ELF-1 (cell line): ENCODE measurements at regions not wholly inside any gene's neighbourhood (a gene's known extent, or its start where the extent isn't known, plus 50 kb on each side); places are given as distances from the start of the nearest gene placed in this dataset.

Experiments
- DNase-seq: peaks from one replicate; pipeline ENCODE4 v3.0.0-alpha.2; 2016; ENCODE audit warnings: low read depth, low spot score

GRCh38 chr2:223180463-223180862 is 128.5 kb downstream of the KCNE4 start:
- no peak for DNase-seq

GRCh38 chr2:223181561-223181960 is 129.6 kb downstream of the KCNE4 start:
- DNase-seq: no peak

DNA sequence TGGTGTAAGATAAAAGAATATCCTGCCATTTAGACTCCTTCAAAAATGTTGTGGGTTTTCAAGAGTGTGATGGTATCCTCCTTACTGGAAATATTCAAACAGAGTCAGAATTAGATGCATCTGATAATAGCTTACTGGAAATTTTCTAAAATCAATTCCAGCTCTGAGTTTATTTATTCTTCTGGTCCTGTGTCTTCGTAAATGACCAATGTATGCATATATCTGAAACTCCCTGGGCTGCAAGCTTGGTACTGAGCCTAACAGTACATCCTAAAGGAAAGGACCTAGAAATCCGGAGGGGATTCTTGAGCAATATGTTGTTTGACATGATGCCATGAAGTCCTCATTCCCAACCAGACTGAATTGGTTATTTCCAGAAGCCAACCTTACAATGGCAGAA is 130.4 kb downstream of the KCNE4 start:
- no peak for DNase-seq

DNA sequence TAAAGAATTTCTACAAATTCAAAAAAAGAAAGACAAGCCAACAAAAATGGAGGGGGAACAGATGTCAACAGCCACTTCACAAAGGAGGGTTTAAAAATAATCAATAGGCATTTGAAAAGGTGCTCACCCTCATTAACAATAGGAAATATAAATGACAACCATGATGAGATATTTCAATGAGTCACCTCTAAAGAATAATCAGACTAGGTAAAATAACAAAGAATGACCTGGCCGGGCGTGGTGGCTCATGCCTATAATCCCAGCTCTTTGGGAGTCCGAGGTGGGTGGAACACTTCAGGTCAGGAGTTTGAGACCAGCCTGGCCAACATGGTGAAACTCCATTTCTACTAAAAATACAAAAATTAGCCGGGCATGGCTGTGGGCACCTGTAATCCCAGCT is 133.6 kb downstream of the KCNE4 start:
- DNase-seq: no peak

DNA sequence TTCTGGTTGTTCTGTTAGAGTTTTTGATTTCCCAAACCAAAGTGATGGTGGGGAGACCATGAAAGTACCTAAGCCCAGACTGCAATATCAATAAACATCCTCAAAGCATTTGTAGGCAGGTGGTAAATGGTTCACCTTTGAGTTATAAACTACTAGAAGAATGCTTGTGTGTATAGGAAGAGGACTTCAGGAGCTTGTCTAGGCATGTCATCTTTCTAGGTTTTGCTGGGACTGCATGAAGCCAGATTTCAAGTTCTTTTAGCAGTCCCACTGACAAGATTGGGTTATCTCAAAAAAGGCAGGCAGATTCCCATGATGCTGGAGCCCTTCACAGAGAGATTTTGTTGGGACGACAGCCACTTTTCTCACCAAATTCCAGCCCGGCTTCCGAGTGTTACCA is 135.3 kb downstream of the KCNE4 start:
- DNase-seq: no peak

DNA sequence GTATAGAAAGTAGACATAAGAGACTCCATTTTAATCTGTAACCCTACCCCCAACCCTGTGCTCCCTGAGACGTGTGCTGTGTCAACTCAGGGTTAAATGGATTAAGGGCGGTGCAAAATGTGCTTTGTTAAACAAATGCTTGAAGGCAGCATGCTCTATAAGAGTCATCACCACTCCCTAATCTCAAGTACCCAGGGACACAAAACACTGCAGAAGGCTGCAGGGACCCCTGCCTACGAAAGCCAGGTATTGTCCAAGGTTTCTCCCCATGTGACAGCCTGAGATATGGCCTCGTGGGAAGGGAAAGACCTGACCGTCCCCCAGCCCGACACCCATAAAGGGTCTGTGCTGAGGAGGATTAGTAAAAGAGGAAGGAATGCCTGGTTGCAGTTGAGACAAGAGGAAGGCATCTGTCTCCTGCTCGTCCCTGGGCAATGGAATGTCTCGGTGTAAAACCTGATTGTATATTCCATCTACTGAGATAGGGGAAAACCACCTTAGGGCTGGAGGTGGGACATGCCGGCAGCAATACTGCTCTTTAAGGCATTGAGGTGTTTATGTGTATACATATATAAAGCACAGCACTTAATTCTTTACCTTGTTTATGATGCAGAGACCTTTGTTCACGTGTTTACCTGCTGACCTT is 138.7 kb downstream of the KCNE4 start:
- peak; percentile 60 for DNase-seq

DNA sequence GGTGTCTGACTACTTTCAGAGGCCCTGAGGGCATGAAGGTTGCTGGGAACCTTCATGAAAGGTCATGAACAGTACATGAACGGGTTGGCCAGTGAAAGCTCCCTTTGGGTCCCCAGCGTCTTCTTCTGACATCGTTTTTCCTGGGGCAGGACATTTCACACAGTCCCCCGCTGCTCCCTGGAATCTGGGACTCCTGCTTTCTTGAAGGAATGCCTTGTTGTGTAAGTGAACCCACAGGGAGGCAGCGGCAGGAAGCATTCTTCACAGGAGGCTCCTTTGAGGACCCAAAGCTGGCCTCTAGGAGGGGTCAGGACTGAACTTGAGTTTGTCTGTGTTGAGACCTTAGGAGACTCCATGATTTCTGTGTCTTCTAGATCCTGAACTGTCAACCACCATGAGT is 144.3 kb downstream of the KCNE4 start:
- DNase-seq: no peak

- DNase-seq: no peak
Measured at GRCh38 chr2:223197046-223197445, 145.1 kb downstream of the KCNE4 start.

GRCh38 chr2:223199531-223200515 is 147.8 kb downstream of the KCNE4 start:
- DNase-seq: no peak

GRCh38 chr2:223203971-223204929 is 152.3 kb downstream of the KCNE4 start:
- DNase-seq: no peak

DNA sequence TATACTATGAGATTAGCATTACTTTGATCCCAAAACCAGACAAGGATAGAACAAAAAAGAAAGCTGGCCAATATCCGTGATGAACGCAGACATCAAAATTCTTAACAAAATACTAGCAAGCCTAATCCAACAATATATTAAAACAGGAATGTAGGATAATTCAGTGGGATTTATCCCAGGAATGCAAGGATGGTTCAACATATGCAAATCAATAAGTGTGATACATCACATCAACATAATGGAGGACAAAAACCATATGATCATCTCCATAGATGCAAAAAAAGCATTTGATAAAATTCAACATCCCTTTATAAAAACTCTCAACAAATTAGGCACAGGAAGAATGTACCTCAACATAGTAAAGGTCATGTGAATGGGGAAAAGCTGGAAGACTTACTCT is 158.5 kb downstream of the KCNE4 start:
- DNase-seq: no peak

DNA sequence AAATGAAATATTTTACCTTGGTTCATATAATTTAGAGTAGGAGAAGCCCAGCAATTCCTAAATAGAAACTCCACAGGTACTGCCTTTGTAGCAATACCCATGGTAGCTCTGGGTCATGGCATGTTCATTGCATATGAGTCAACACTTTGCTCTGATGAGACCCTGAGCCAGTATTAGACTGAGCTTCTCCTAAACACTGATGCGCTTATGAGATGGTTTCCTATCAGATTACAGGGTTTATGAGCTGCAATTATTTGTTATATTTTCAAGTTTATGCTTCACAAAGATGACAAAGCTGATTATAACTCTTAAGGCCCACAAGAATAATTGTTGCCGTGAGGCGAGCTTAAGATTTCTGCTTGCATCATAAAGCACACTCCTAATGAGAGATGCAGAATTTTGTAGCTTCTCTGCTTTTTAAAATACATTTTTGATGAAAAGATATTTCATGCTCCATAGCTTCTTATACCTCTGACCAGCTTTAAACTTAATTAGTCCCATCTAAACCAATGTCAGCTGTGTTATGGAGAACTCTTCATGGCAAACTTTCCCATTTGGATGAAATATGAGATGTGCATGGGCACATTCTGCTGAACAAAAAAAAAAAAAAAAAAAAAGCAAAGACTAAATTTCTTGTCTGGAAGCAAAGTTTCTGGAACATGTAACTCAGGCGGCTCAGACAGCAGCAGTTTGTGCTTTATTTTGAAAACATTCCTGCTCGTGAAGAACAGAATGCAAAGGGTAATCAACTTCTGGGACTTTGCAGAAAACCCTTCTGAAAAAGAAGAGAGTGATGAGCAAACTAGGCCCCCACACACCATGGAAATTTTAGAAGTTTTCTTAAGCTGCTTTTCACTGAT is 162.6 kb downstream of the KCNE4 start:
- DNase-seq: no peak

GRCh38 chr2:223215254-223215516 is 163.2 kb downstream of the KCNE4 start:
- DNase-seq: no peak

DNA sequence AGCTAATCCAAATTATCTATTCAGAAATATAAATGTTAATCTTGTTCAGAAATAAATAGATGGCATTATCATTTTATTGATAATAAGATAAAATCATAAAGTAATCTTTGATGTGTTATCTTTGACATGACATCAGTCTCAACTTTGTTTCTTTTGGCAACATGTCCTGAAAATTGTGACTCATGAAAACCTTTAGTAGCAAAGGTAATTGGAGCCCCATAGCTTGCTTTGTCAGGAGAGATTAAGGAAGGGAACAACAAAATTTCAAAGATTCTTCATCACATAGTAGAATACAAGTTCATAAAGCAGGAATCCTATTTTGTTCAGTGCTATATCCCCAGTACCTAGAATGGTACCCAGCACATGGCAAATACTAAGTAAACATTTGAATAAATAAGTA is 165.4 kb downstream of the KCNE4 start:
- DNase-seq: no peak

DNA sequence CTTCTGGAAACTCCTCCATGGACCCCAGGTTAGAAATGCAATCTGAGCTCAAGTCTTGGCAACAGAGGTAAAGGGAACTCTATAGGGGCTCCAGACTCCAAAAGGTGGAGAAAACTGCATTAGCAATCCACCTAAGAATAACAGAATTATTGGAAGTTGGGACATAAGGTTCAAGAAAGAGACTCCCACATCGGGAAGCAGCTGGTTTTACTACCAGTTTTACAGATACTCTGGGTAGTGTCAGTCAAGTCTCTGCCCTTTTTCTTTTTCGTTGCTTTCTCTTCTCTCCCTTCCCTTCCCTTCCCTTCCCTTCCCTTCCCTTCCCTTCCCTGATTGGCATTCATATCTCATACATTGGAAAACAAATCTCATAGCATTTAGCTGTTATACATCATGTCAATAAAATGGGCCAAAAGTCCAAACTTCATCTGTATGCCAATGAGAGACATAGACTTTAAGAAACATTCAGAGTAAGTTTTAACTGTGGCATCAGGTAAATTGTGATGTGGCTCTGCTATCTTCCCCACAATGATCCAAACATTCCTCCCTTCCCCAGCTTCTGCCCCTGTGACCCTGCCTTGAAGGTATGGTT is 166.7 kb downstream of the KCNE4 start:
- no peak for DNase-seq

GRCh38 chr2:223219872-223220657 is 168.1 kb downstream of the KCNE4 start:
- DNase-seq: no peak

DNA sequence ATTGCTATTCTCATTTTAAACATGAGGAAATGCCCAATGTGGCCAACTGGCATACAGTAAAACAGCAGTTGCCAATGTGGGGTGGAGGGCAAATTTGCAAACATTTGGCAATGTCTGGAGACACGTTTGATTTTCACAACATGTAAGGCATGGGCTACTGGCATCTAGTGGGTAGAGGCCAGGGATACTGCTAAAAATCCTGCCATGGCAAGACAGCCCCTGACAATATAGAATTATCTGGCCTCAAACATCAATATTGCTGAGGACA is 168.6 kb downstream of the KCNE4 start:
- DNase-seq: no peak

- DNase-seq: no peak
Measured at GRCh38 chr2:223221139-223221835, 169.3 kb downstream of the KCNE4 start.

- no peak for DNase-seq
Measured at GRCh38 chr2:223222397-223222796, 170.4 kb downstream of the KCNE4 start.

DNA sequence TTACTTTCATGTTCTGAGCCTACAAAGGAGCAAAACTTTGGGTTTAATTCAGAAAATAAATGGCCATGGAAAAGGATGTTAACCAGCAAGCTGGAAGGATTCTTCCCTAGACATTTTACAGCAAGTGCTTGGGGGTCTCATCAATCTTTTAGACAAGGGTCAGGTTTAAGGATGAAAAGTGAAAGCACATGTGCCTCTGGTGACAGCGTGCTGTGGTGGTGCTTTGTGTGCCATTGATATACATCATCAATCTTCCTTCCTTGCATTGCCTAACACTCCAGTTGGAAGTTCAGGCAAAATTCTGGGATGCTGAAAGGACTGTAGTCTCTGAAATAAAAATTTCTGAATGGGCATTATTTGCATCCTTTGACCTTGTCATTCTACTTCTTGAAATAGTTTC is 171.2 kb downstream of the KCNE4 start:
- no peak for DNase-seq
